Neural cell (in vitro differentiated cells): ENCODE measurements at regions not wholly inside any gene's neighbourhood (a gene's known extent, or its start where the extent isn't known, plus 50 kb on each side); places are given as distances from the start of the nearest gene placed in this dataset.

ENCODE experiments used
- H2AFZ ChIP-seq: fragments of 200-600, 300-800 bp; sonication (generic), shearing (Covaris generic); 2 replicates; pipeline ENCODE4 v1.6.0; 2014; ENCODE audit warnings: low read depth, mild to moderate bottlenecking, antibody characterized with exemption, low read length, moderate library complexity
- H3F3A ChIP-seq: fragments of 200-600 bp; shearing (Covaris generic); 2 replicates; pipeline ENCODE4 v1.6.1; 2016; ENCODE audit warnings: mild to moderate bottlenecking, moderate library complexity, mixed read lengths, antibody characterized with exemption, low read length; ENCODE audit not compliant: insufficient read depth, poor library complexity, severe bottlenecking
- H3K27ac ChIP-seq: fragments of 200-600, 300-800 bp; sonication (generic), shearing (Covaris generic); 2 replicates; pipeline ENCODE4 v1.5.1; 2014; ENCODE audit warnings: mild to moderate bottlenecking, low read length, moderate library complexity
- H3K27me3 ChIP-seq: fragments of 300-800, 200-600 bp; sonication (generic), shearing (Covaris generic); 2 replicates; pipeline ENCODE4 v1.6.0; 2014; ENCODE audit warnings: mild to moderate bottlenecking, low read depth, low read length, moderate library complexity; ENCODE audit not compliant: insufficient read depth
- H3K36me3 ChIP-seq: fragments of 300-800, 200-600 bp; sonication (generic), shearing (Covaris generic); 2 replicates; pipeline ENCODE4 v1.5.1; 2014; ENCODE audit warnings: mild to moderate bottlenecking, antibody characterized with exemption, low read length, moderate library complexity; ENCODE audit not compliant: insufficient read depth
- H3K4me2 ChIP-seq: fragments of 300-800, 200-600 bp; sonication (generic), shearing (Covaris generic); 2 replicates; pipeline ENCODE4 v1.6.0; 2014; ENCODE audit warnings: mild to moderate bottlenecking, low read length
- H3K4me3 ChIP-seq: fragments of 300-800, 200-600 bp; sonication (generic), shearing (Covaris generic); 2 replicates; pipeline ENCODE4 v1.5.1; 2014; ENCODE audit warnings: mild to moderate bottlenecking, low read length, moderate library complexity
- H3K79me2 ChIP-seq: fragments of 200-600 bp; shearing (Covaris generic); replicated peaks from 2 replicates; pipeline ENCODE4 v1.6.0; 2014; ENCODE audit warnings: mild to moderate bottlenecking, low read length, moderate library complexity; ENCODE audit not compliant: insufficient read depth
- H3K9ac ChIP-seq: fragments of 300-800, 200-600 bp; sonication (generic), shearing (Covaris generic); 2 replicates; pipeline ENCODE4 v1.6.1; 2016; ENCODE audit warnings: mild to moderate bottlenecking, low read length, mixed read lengths
- H3K9me2 ChIP-seq: fragments of 200-600 bp; shearing (Covaris generic); 2 replicates; pipeline ENCODE4 v1.6.1; 2016; ENCODE audit warnings: mild to moderate bottlenecking, low read length, mixed read lengths; ENCODE audit not compliant: insufficient read depth
- H3K9me3 ChIP-seq: fragments of 200-600, 300-800 bp; sonication (generic), shearing (Covaris generic); 2 replicates; pipeline ENCODE4 v1.6.1; 2016; ENCODE audit warnings: mild to moderate bottlenecking, mixed run types, low read length, moderate library complexity, mixed read lengths
- H4K20me1 ChIP-seq: fragments of 200-600 bp; shearing (Covaris generic); 2 replicates; pipeline ENCODE4 v1.6.1; 2016; ENCODE audit warnings: mild to moderate bottlenecking, mixed run types; ENCODE audit not compliant: insufficient read depth
- CTCF ChIP-seq: fragments of 450-650 bp; IDR thresholded peaks from 2 replicates; pipeline ENCODE4 v1.5.1; 2014; ENCODE audit warnings: antibody characterized with exemption, mild to moderate bottlenecking, moderate library complexity; ENCODE audit not compliant: poor library complexity, severe bottlenecking
- EP300 ChIP-seq: fragments of 450-650 bp; conservative IDR thresholded peaks from 2 replicates; pipeline ENCODE4 v1.6.1; 2014; ENCODE audit warnings: antibody characterized with exemption, mild to moderate bottlenecking, moderate library complexity; ENCODE audit not compliant: poor library complexity, severe bottlenecking
- EZH2 ChIP-seq: fragments of 200-600, 300-800 bp; shearing (Covaris generic), sonication (generic); IDR thresholded peaks from 2 replicates; pipeline ENCODE4 v1.6.1; 2014; ENCODE audit warnings: antibody characterized with exemption, low read length, borderline replicate concordance, mild to moderate bottlenecking; ENCODE audit not compliant: insufficient read depth, poor library complexity, severe bottlenecking
- MXI1 ChIP-seq: fragments of 450-650 bp; conservative IDR thresholded peaks from 2 replicates; pipeline ENCODE4 v1.6.1; 2014; ENCODE audit warnings: antibody characterized with exemption, mild to moderate bottlenecking; ENCODE audit not compliant: poor library complexity, severe bottlenecking
- POLR2AphosphoS5 ChIP-seq: IDR thresholded peaks from 2 replicates; pipeline ENCODE4 v1.6.1; 2012
- RAD21 ChIP-seq: fragments of 450-650 bp; conservative IDR thresholded peaks from 2 replicates; pipeline ENCODE4 v1.6.1; 2014; ENCODE audit warnings: antibody characterized with exemption, mild to moderate bottlenecking, moderate library complexity
- REST ChIP-seq: IDR thresholded peaks from 2 replicates; pipeline ENCODE4 v1.6.1; 2012; ENCODE audit warnings: borderline replicate concordance
- SMC3 ChIP-seq: fragments of 450-650 bp; conservative IDR thresholded peaks from 2 replicates; pipeline ENCODE4 v1.6.1; 2014; ENCODE audit warnings: antibody characterized with exemption, mild to moderate bottlenecking, moderate library complexity; ENCODE audit not compliant: poor library complexity
- TAF1 ChIP-seq: IDR thresholded peaks from 2 replicates; pipeline ENCODE4 v1.6.1; 2012; ENCODE audit warnings: low read depth

- Histone ChIP-seq H3K9ac (no peak overlapping the region), H4K20me1 (no peaks in the 10 kb centered on the region), H3K36me3 (no peaks in the 10 kb centered on the region), H2AFZ (no peak overlapping the region), H3K27ac (no peak overlapping the region), H3F3A (no peaks in the 10 kb centered on the region), H3K79me2 (no peaks in the 10 kb centered on the region), H3K27me3 (no peaks in the 10 kb centered on the region), H3K4me2 (no peak overlapping the region), H3K9me2 (no peaks in the 10 kb centered on the region), H3K4me3 (no peak overlapping the region), H3K9me3 (no peaks in the 10 kb centered on the region)
- no peak for TF ChIP-seq EP300
- no peak for TF ChIP-seq MXI1
Measured at GRCh38 chr2:49827366-49827765, 673.1 kb upstream of the FSHR start.

GRCh38 chr2:49813208-49813607, 658.9 kb upstream of the FSHR start:
- Histone ChIP-seq H3K27me3 (no peaks in the 10 kb centered on the region), H4K20me1 (no peaks in the 10 kb centered on the region), H3K4me2 (no peak overlapping the region), H3K36me3 (no peaks in the 10 kb centered on the region), H3K79me2 (no peaks in the 10 kb centered on the region), H3K4me3 (no peak overlapping the region), H3K9me2 (no peaks in the 10 kb centered on the region), H3K9me3 (no peaks in the 10 kb centered on the region), H2AFZ (no peak overlapping the region), H3K9ac (no peak overlapping the region), H3F3A (no peaks in the 10 kb centered on the region), H3K27ac (no peak overlapping the region)
- TF ChIP-seq EP300 = no peak
- TF ChIP-seq REST = no peak
- no peak for TF ChIP-seq EZH2
- no peak for TF ChIP-seq SMC3
- TF ChIP-seq POLR2AphosphoS5 = no peak
- no peak for TF ChIP-seq CTCF

- Histone ChIP-seq H3K27ac (no peak overlapping the region), H3K9ac (no peak overlapping the region), H3K79me2 (no peaks in the 10 kb centered on the region), H3F3A (no peaks in the 10 kb centered on the region), H4K20me1 (no peaks in the 10 kb centered on the region), H3K4me2 (no peak overlapping the region), H2AFZ (no peak overlapping the region), H3K36me3 (no peaks in the 10 kb centered on the region), H3K9me2 (no peaks in the 10 kb centered on the region), H3K9me3 (no peaks in the 10 kb centered on the region), H3K27me3 (no peaks in the 10 kb centered on the region), H3K4me3 (no peak overlapping the region)
- TF ChIP-seq CTCF (no peak), POLR2AphosphoS5 (no peak), EP300 (no peak), TAF1 (no peak), SMC3 (no peak), EZH2 (no peak), REST (no peak), MXI1 (no peak), RAD21 (no peak)
Measured at GRCh38 chr2:49812730-49813129, 658.4 kb upstream of the FSHR start.
